SK-N-SH (cell line): ENCODE measurements at regions not wholly inside any gene's neighbourhood (a gene's known extent, or its start where the extent isn't known, plus 50 kb on each side); places are given as distances from the start of the nearest gene placed in this dataset.

Source experiments
- CTCF ChIA-PET: fragments of 300-600, 350-600 bp; formaldehyde crosslinking; extraction: SDS; loops from one replicate; lab custom pipeline; 2021; lab: Yijun Ruan, JAX
- POLR2A ChIA-PET: fragments of 350-600 bp; sonication (Branson Sonifier 250); formaldehyde crosslinking; extraction: SDS; loops from one replicate; lab custom pipeline; 2020; ENCODE audit warnings: antibody characterized with exemption, inconsistent platforms; lab: Yijun Ruan, JAX
- DNase-seq: peaks from one replicate; pipeline ENCODE4 v3.0.0; 2012
- H2AFZ ChIP-seq: fragments of 200-600 bp; sonication (generic); 2 replicates; pipeline ENCODE4 v1.8.1; 2016; ENCODE audit warnings: antibody characterized with exemption, mild to moderate bottlenecking, low read depth
- H3F3A ChIP-seq: fragments of 200-600 bp; sonication (generic); replicated peaks from 2 replicates; pipeline ENCODE3; 2016; ENCODE audit warnings: antibody characterized with exemption, mild to moderate bottlenecking; ENCODE audit not compliant: insufficient read depth
- H3K27ac ChIP-seq, 2 experiments: fragments of 200-500 bp in 1 of 2; fragments of 200-600 bp in 1 of 2; sonication (Bioruptor generic) in 1 of 2; sonication (generic), shearing (Covaris generic) in 1 of 2; 2 replicates each; pipeline versions ENCODE4 v1.5.1 to v1.6.1; 2014 to 2016; ENCODE audit warnings: low read depth in 2 of 2, inconsistent platforms in 1 of 2, low read length in 1 of 2, mild to moderate bottlenecking in 1 of 2, mixed read lengths in 1 of 2
- H3K27me3 ChIP-seq: fragments of 200-600 bp; sonication (generic), shearing (Covaris generic); 2 replicates; pipeline ENCODE4 v1.6.1; 2016; ENCODE audit warnings: mixed run types; ENCODE audit not compliant: insufficient read depth
- H3K36me3 ChIP-seq, 2 experiments: fragments of 200-500 bp in 1 of 2; fragments of 200-600 bp in 1 of 2; sonication (Bioruptor generic) in 1 of 2; sonication (generic) in 1 of 2; replicated peaks in 1 of 2; 2 replicates each; pipeline versions ENCODE3 to v1.5.1; 2014 to 2016; ENCODE audit warnings: low read length in 1 of 2, mild to moderate bottlenecking in 1 of 2; ENCODE audit not compliant: insufficient read depth in 2 of 2, control insufficient read depth in 1 of 2
- H3K4me1 ChIP-seq, 2 experiments: fragments of 200-500 bp in 1 of 2; fragments of 200-600 bp in 1 of 2; sonication (Bioruptor generic) in 1 of 2; sonication (generic), shearing (Covaris generic) in 1 of 2; 2 replicates each; pipeline versions ENCODE4 v1.5.1 to v1.6.1; 2014 to 2016; ENCODE audit warnings: low read depth in 1 of 2, low read length in 1 of 2, mixed run types in 1 of 2; ENCODE audit not compliant: insufficient read depth in 2 of 2, control insufficient read depth in 1 of 2
- H3K4me2 ChIP-seq: fragments of 200-600 bp; sonication (generic), shearing (Covaris generic); 2 replicates; pipeline ENCODE4 v1.6.1; 2017; ENCODE audit warnings: mixed run types
- H3K4me3 ChIP-seq, 2 experiments: fragments of 200-500 bp in 1 of 2; fragments of 200-600 bp in 1 of 2; sonication (Bioruptor generic) in 1 of 2; sonication (generic), shearing (Covaris generic) in 1 of 2; 2 replicates each; pipeline versions ENCODE4 v1.5.1 to v1.8.1; 2014 to 2016; ENCODE audit warnings: low read depth in 2 of 2, inconsistent platforms in 1 of 2, low read length in 1 of 2, mild to moderate bottlenecking in 1 of 2, mixed read lengths in 1 of 2, moderate library complexity in 1 of 2
- H3K79me2 ChIP-seq: fragments of 200-600 bp; sonication (generic); 2 replicates; pipeline ENCODE4 v1.8.1; 2017; ENCODE audit warnings: mild to moderate bottlenecking; ENCODE audit not compliant: insufficient read depth
- H3K9ac ChIP-seq: fragments of 200-600 bp; sonication (generic); 2 replicates; pipeline ENCODE4 v1.6.1; 2017; ENCODE audit warnings: mixed run types
- H3K9me2 ChIP-seq: fragments of 200-600 bp; sonication (generic); 2 replicates; pipeline ENCODE4 v1.6.1; 2017; ENCODE audit warnings: mixed run types
- H3K9me3 ChIP-seq: fragments of 200-600 bp; sonication (generic); 2 replicates; pipeline ENCODE4 v1.6.1; 2017; ENCODE audit warnings: mixed run types, mild to moderate bottlenecking, moderate library complexity
- H4K20me1 ChIP-seq: fragments of 200-600 bp; sonication (generic); 2 replicates; pipeline ENCODE4 v1.6.1; 2017; ENCODE audit warnings: mild to moderate bottlenecking, mixed run types; ENCODE audit not compliant: insufficient read depth
- EZH2phosphoT487 ChIP-seq: fragments of 200-600 bp; sonication (generic); IDR thresholded peaks from 2 replicates; pipeline ENCODE4 v1.6.1; 2017; ENCODE audit warnings: low read depth, mixed run types, mild to moderate bottlenecking, antibody characterized with exemption, moderate library complexity, borderline replicate concordance
- FOSL2 ChIP-seq: IDR thresholded peaks from 2 replicates; pipeline ENCODE4 v1.4.0; 2012; ENCODE audit warnings: low read depth, mild to moderate bottlenecking, moderate library complexity, borderline replicate concordance
- FOXJ3 ChIP-seq: sonication (generic); formaldehyde crosslinking; IDR thresholded peaks from 2 replicates; pipeline ENCODE4 v1.5.1; 2020; ENCODE audit warnings: mild to moderate bottlenecking, missing genetic modification reagents
- JUND ChIP-seq: IDR thresholded peaks from 2 replicates; pipeline ENCODE4 v1.4.0; 2012
- MAX ChIP-seq: IDR thresholded peaks from 2 replicates; pipeline ENCODE4 v1.4.0; 2012; ENCODE audit warnings: low read depth
- MEF2A ChIP-seq: IDR thresholded peaks from 2 replicates; pipeline ENCODE4 v1.4.0; 2012; ENCODE audit warnings: low read depth, borderline replicate concordance
- NFIC ChIP-seq: IDR thresholded peaks from 2 replicates; pipeline ENCODE4 v1.4.0; 2012; ENCODE audit warnings: borderline replicate concordance
- RAD21 ChIP-seq: IDR thresholded peaks from 2 replicates; pipeline ENCODE4 v1.6.1; 2012; ENCODE audit warnings: mild to moderate bottlenecking, low read length
- RCOR1 ChIP-seq: fragments of 150-350 bp; IDR thresholded peaks from 2 replicates; pipeline ENCODE4 v1.6.1; 2017; ENCODE audit warnings: antibody characterized with exemption, low read length
- RFX5 ChIP-seq: IDR thresholded peaks from 2 replicates; pipeline ENCODE4 v1.6.1; 2012; ENCODE audit warnings: mild to moderate bottlenecking, improper control_type of control experiment, low read length
- SIN3A ChIP-seq: IDR thresholded peaks from 2 replicates; pipeline ENCODE4 v1.6.1; 2012; ENCODE audit warnings: low read depth, mild to moderate bottlenecking, low read length, moderate library complexity, borderline replicate concordance
- TAF1 ChIP-seq: IDR thresholded peaks from 2 replicates; pipeline ENCODE4 v1.6.1; 2012; ENCODE audit warnings: low read depth, mild to moderate bottlenecking, low read length, moderate library complexity, borderline replicate concordance
- TCF12 ChIP-seq: IDR thresholded peaks from 2 replicates; pipeline ENCODE4 v1.4.0; 2012
- TEAD4 ChIP-seq: IDR thresholded peaks from 2 replicates; pipeline ENCODE4 v1.4.0; 2012; ENCODE audit warnings: mild to moderate bottlenecking, borderline replicate concordance; ENCODE audit not compliant: insufficient read depth
- YY1 ChIP-seq: IDR thresholded peaks from 2 replicates; pipeline ENCODE4 v1.4.0; 2012; ENCODE audit warnings: low read depth, mild to moderate bottlenecking
- WGBS: methylation state at CpG from one replicate; pipeline ENCODE4 v1.1.6; 2017; ENCODE audit warnings: low lambda C conversion rate; 5-methylcytosine and 5-hydroxymethylcytosine counted together
- TF ChIP-seq, protein P1 (sequence below): fragments of 200-600 bp; sonication (generic); IDR thresholded peaks from 2 replicates; pipeline ENCODE4 v1.6.1; 2017; ENCODE audit warnings: antibody characterized with exemption, mild to moderate bottlenecking, moderate library complexity
- TF ChIP-seq, protein P2 (sequence below): IDR thresholded peaks from 2 replicates; pipeline ENCODE4; 2012
- TF ChIP-seq, protein P3 (sequence below): IDR thresholded peaks from 2 replicates; pipeline ENCODE4 v1.4.0; 2012; ENCODE audit warnings: low read depth, borderline replicate concordance
- TF ChIP-seq, protein P4 (sequence below): IDR thresholded peaks from 2 replicates; pipeline ENCODE4 v1.4.0; 2012; ENCODE audit warnings: low read depth, borderline replicate concordance

DNA sequence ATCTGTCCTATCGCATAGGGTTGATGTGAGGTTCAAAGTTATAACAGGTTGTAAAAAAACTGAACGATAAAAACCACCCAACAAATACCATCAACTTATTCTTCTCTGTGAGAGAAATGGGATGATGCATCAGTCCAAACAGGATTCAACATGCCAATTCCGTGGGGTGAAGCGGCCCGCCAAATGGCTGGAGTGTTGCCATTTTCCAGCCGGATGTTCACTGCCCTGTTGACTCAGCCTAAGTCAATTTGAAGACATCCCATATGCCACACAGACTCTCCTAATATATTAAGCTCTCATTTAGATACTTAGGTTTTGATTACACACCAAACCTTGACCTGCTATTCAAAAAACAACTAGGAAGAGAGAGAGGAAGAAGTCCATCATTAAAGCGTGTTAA, 311.1 kb downstream of the VPS13C start:
- Histone ChIP-seq H3K36me3 (no peaks in the 10 kb centered on the region), H3K4me2 (no peak overlapping the region), H3K27ac (no peak overlapping the region), H4K20me1 (no peaks in the 10 kb centered on the region), H3K9ac (no peak overlapping the region), H3K27me3 (0 out of 2 replicates have a peak, but pooled peaks cover 6% of the 10 kb centered on the region), H3K4me1 (peaks cover 0 to 9% of the 10 kb centered on the region in 2 experiments; a peak in 2 of 4 replicates), H3K9me3 (no peaks in the 10 kb centered on the region), H3K9me2 (no peaks in the 10 kb centered on the region), H2AFZ (no peak overlapping the region), H3F3A (no peaks in the 10 kb centered on the region), H3K4me3 (no peak overlapping the region), H3K79me2 (no peaks in the 10 kb centered on the region)
- 55% methylated on average over 7 of the region's 7 CpGs for WGBS
- ChIA-PET POLR2A (no interaction called here), CTCF (interaction anchor here (1.2 kb wide), 1 partner anchor 10 kb away, joined by 4 read pairs; no protein-coding TSS in a partner anchor)
- TF ChIP-seq JUND (no peak), SIN3A (no peak), EZH2phosphoT487 (no peak), RFX5 (no peak), MEF2A (no peak), TEAD4 (no peak), FOSL2 (no peak), MAX (no peak)
- DNase-seq: no peak

DNA sequence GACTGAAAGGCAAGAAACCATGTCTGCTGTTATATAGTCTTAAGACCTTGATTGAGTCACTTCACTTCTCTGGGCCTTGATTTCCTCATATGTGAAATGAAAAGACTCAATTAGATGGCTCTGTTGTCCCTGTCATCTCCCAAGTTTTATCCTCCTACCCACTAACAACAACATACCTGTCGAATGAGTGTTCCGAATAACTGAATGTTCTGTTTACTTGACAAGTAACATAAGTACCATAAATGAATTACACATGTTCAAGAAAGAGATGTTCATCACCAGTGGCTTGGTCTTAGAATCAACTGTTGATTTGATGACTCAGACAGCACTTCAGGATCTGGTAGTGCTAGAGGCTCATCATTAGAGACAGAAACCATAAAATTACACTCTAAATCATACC, 311.7 kb downstream of the VPS13C start:
- Histone ChIP-seq H3K36me3 (no peaks in the 10 kb centered on the region), H3K9ac (no peak overlapping the region), H3K27ac (no peak overlapping the region), H3F3A (no peaks in the 10 kb centered on the region), H3K9me2 (no peaks in the 10 kb centered on the region), H3K79me2 (no peaks in the 10 kb centered on the region), H3K27me3 (0 out of 2 replicates have a peak, but pooled peaks cover 6% of the 10 kb centered on the region), H3K4me3 (no peak overlapping the region), H3K4me1 (peaks cover 0 to 9% of the 10 kb centered on the region in 2 experiments; a peak in 2 of 4 replicates), H4K20me1 (no peaks in the 10 kb centered on the region), H3K4me2 (no peak overlapping the region), H3K9me3 (no peaks in the 10 kb centered on the region), H2AFZ (no peak overlapping the region)
- DNase-seq: no peak
- TF ChIP-seq MAX: no peak
- no peak for TF ChIP-seq YY1
- TF ChIP-seq TEAD4: no peak
- TF ChIP-seq FOXJ3 (CRISPR knock-in tag): no peak
- TF ChIP-seq, protein P1, sequence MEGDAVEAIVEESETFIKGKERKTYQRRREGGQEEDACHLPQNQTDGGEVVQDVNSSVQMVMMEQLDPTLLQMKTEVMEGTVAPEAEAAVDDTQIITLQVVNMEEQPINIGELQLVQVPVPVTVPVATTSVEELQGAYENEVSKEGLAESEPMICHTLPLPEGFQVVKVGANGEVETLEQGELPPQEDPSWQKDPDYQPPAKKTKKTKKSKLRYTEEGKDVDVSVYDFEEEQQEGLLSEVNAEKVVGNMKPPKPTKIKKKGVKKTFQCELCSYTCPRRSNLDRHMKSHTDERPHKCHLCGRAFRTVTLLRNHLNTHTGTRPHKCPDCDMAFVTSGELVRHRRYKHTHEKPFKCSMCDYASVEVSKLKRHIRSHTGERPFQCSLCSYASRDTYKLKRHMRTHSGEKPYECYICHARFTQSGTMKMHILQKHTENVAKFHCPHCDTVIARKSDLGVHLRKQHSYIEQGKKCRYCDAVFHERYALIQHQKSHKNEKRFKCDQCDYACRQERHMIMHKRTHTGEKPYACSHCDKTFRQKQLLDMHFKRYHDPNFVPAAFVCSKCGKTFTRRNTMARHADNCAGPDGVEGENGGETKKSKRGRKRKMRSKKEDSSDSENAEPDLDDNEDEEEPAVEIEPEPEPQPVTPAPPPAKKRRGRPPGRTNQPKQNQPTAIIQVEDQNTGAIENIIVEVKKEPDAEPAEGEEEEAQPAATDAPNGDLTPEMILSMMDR: no peak
- no peak for TF ChIP-seq TCF12
- TF ChIP-seq TAF1: no peak
- TF ChIP-seq, protein P2, sequence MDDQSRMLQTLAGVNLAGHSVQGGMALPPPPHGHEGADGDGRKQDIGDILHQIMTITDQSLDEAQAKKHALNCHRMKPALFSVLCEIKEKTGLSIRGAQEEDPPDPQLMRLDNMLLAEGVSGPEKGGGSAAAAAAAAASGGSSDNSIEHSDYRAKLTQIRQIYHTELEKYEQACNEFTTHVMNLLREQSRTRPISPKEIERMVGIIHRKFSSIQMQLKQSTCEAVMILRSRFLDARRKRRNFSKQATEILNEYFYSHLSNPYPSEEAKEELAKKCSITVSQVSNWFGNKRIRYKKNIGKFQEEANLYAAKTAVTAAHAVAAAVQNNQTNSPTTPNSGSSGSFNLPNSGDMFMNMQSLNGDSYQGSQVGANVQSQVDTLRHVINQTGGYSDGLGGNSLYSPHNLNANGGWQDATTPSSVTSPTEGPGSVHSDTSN: no peak
- TF ChIP-seq, protein P3, sequence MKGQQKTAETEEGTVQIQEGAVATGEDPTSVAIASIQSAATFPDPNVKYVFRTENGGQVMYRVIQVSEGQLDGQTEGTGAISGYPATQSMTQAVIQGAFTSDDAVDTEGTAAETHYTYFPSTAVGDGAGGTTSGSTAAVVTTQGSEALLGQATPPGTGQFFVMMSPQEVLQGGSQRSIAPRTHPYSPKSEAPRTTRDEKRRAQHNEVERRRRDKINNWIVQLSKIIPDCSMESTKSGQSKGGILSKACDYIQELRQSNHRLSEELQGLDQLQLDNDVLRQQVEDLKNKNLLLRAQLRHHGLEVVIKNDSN: no peak
- TF ChIP-seq NFIC: no peak
- no peak for TF ChIP-seq RCOR1
- TF ChIP-seq JUND: no peak
- TF ChIP-seq, protein P4, sequence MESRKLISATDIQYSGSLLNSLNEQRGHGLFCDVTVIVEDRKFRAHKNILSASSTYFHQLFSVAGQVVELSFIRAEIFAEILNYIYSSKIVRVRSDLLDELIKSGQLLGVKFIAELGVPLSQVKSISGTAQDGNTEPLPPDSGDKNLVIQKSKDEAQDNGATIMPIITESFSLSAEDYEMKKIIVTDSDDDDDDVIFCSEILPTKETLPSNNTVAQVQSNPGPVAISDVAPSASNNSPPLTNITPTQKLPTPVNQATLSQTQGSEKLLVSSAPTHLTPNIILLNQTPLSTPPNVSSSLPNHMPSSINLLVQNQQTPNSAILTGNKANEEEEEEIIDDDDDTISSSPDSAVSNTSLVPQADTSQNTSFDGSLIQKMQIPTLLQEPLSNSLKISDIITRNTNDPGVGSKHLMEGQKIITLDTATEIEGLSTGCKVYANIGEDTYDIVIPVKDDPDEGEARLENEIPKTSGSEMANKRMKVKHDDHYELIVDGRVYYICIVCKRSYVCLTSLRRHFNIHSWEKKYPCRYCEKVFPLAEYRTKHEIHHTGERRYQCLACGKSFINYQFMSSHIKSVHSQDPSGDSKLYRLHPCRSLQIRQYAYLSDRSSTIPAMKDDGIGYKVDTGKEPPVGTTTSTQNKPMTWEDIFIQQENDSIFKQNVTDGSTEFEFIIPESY: no peak
- TF ChIP-seq RAD21: no peak
- POLR2A ChIA-PET: no interaction called here
- CTCF ChIA-PET: interaction anchor here (1.2 kb wide), 1 partner anchor 9 kb away, joined by 4 read pairs; no protein-coding TSS in a partner anchor
- WGBS: 68% methylated on average over 2 of the region's 2 CpGs
